Neutrophil (primary cell): ENCODE measurements at regions not wholly inside any gene's neighbourhood (a gene's known extent, or its start where the extent isn't known, plus 50 kb on each side); places are given as distances from the start of the nearest gene placed in this dataset.

Source experiments
- H3K27ac ChIP-seq: fragments of 200-600 bp; sonication (generic); 2 replicates; pipeline ENCODE4 v1.5.1; 2016; ENCODE audit warnings: mild to moderate bottlenecking, moderate library complexity
- H3K27me3 ChIP-seq: fragments of 200-600 bp; sonication (generic); 2 replicates; pipeline ENCODE4 v1.6.0; 2016; ENCODE audit warnings: mild to moderate bottlenecking
- H3K36me3 ChIP-seq: fragments of 200-600 bp; sonication (generic); 2 replicates; pipeline ENCODE4 v1.5.1; 2017
- H3K4me1 ChIP-seq, 2 experiments: fragments of 200-600 bp in 1 of 2; sonication (generic) in 1 of 2; 1 replicate in 1 of 2; 2 replicates in 1 of 2; pipeline versions ENCODE4 v1.5.1 to v1.6.1; 2013 to 2016; ENCODE audit warnings: low read depth in 1 of 2, low read length in 1 of 2, mild to moderate bottlenecking in 1 of 2, moderate library complexity in 1 of 2; ENCODE audit not compliant: control insufficient read depth in 1 of 2, insufficient read depth in 1 of 2
- H3K4me3 ChIP-seq, 2 experiments: fragments of 200-600 bp in 1 of 2; sonication (generic) in 1 of 2; 1 replicate in 1 of 2; 2 replicates in 1 of 2; pipeline ENCODE4 v1.5.1; 2013 to 2016; ENCODE audit warnings: low read depth in 1 of 2, low read length in 1 of 2, mild to moderate bottlenecking in 1 of 2, moderate library complexity in 1 of 2
- H3K9me3 ChIP-seq: fragments of 200-600 bp; sonication (generic); 2 replicates; pipeline ENCODE4 v1.5.1; 2016
- TF ChIP-seq, protein P1 (sequence below): fragments of 200-600 bp; sonication (generic); IDR thresholded peaks from 2 replicates; pipeline ENCODE4 v1.5.1; 2016; ENCODE audit warnings: antibody characterized with exemption

DNA sequence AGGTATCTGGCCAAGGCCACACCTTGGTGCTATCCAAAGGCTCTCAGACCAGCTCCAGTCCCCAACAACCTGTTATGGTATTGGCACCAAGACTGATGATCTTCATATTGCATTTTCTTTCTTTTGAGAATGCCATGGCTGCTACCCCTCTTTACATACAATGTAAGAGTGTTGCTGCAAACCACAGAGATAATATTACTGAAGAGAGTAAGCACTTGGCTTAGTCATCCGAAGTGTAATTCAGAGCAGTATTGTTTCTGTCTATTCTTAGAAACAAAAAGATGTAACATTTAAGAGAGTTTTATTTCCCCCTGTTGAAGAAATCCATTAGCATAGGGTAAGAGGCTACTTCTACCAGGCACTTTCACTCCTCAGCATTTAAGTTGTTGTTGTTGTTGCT, 212.5 kb downstream of the C6orf118 start:
- Histone ChIP-seq H3K27ac (no peak overlapping the region), H3K4me3 (no peak overlapping the region), H3K9me3 (no peaks in the 10 kb centered on the region), H3K36me3 (no peaks in the 10 kb centered on the region), H3K27me3 (no peaks in the 10 kb centered on the region), H3K4me1 (no peaks in the 10 kb centered on the region)
- TF ChIP-seq, protein P1, sequence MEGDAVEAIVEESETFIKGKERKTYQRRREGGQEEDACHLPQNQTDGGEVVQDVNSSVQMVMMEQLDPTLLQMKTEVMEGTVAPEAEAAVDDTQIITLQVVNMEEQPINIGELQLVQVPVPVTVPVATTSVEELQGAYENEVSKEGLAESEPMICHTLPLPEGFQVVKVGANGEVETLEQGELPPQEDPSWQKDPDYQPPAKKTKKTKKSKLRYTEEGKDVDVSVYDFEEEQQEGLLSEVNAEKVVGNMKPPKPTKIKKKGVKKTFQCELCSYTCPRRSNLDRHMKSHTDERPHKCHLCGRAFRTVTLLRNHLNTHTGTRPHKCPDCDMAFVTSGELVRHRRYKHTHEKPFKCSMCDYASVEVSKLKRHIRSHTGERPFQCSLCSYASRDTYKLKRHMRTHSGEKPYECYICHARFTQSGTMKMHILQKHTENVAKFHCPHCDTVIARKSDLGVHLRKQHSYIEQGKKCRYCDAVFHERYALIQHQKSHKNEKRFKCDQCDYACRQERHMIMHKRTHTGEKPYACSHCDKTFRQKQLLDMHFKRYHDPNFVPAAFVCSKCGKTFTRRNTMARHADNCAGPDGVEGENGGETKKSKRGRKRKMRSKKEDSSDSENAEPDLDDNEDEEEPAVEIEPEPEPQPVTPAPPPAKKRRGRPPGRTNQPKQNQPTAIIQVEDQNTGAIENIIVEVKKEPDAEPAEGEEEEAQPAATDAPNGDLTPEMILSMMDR = no peak

GRCh38 chr6:165096209-165096608, 213.2 kb downstream of the C6orf118 start:
- Histone ChIP-seq H3K4me3 (no peak overlapping the region), H3K9me3 (no peaks in the 10 kb centered on the region), H3K4me1 (no peaks in the 10 kb centered on the region), H3K36me3 (no peaks in the 10 kb centered on the region), H3K27ac (no peak overlapping the region), H3K27me3 (no peaks in the 10 kb centered on the region)
- TF ChIP-seq, protein P1 = no peak

DNA sequence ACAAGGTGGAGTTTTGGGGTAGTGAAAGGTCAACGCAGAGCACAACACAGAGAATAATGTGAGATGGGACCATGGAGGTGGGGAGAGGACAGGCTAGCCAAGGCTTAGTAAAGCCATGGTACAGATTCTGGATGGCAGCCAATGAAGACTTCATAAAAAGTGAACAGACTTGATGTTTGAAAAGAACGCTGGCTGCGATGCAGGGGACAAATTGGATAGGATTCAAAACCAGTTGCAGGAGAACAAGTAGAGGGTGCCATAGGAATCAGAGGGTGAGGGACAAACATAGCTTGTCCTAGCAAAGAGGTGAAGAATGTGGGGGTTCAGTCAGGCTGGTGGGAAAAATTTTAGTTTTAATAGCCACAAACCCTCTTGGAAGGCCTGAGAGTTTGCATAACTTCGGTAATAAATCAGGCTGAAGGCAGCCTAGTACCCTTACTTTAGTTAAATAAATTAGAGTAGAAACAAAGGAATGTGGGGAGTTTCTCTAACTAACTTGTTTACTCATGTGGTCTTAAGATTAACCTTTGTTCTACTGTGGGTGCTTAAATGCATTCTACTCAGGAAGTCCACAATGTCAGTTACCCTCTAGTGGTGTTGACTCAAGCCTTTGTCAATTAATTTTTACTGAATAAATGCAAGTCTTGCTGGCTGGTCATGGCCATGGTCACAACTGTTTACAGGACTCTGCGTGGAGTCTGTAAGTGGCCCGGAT, 216.4 kb downstream of the C6orf118 start:
- TF ChIP-seq, protein P1 = no peak
- Histone ChIP-seq H3K4me3 (no peak overlapping the region), H3K9me3 (no peaks in the 10 kb centered on the region), H3K27me3 (no peaks in the 10 kb centered on the region), H3K36me3 (no peaks in the 10 kb centered on the region), H3K4me1 (no peaks in the 10 kb centered on the region), H3K27ac (no peak overlapping the region)

GRCh38 chr6:165091121-165091785, 218.2 kb downstream of the C6orf118 start:
- Histone ChIP-seq H3K36me3 (no peaks in the 10 kb centered on the region), H3K4me1 (no peaks in the 10 kb centered on the region), H3K4me3 (no peak overlapping the region), H3K9me3 (no peaks in the 10 kb centered on the region), H3K27me3 (no peaks in the 10 kb centered on the region), H3K27ac (no peak overlapping the region)
- TF ChIP-seq, protein P1 = no peak

GRCh38 chr6:165090242-165090641, 219.2 kb downstream of the C6orf118 start:
- H3K27me3 ChIP-seq = no peaks in the 10 kb centered on the region
- no peaks in the 10 kb centered on the region for H3K36me3 ChIP-seq
- no peak overlapping the region for H3K27ac ChIP-seq
- H3K4me1 ChIP-seq = no peaks in the 10 kb centered on the region
- H3K4me3 ChIP-seq = no peak overlapping the region
- TF ChIP-seq, protein P1 = no peak
- H3K9me3 ChIP-seq = no peaks in the 10 kb centered on the region
